Non-pigmented ciliary epithelial cell (primary cell): ENCODE measurements at regions not wholly inside any gene's neighbourhood (a gene's known extent, or its start where the extent isn't known, plus 50 kb on each side); places are given as distances from the start of the nearest gene placed in this dataset.

Source experiments
- DNase-seq: peaks from one replicate; pipeline ENCODE4 v3.0.0-alpha.2; 2010; ENCODE audit warnings: low read depth

DNA sequence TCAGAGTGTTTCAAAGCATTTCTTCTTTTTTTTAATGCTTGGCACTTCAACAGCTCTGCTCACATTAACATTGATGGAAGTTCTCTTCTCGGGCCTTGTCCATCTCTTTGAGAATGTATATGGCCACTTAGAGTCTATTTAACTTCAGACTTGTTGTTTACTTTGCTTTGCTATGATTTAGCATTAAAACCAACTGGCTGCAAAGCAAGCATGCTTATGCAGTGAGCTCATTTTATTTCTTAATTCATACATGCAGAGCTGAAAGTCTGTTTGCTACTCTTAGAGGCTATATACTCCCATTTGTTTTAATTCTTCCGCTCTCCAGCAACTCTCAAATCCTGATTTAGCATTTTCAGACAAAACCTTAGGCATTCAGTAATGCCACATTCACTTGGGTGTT is 107.6 kb upstream of the PACRGL start:
- DNase-seq, result no peak

GRCh38 chr4:20598626-20599025 is 101.6 kb upstream of the PACRGL start:
- DNase-seq, result no peak

DNA sequence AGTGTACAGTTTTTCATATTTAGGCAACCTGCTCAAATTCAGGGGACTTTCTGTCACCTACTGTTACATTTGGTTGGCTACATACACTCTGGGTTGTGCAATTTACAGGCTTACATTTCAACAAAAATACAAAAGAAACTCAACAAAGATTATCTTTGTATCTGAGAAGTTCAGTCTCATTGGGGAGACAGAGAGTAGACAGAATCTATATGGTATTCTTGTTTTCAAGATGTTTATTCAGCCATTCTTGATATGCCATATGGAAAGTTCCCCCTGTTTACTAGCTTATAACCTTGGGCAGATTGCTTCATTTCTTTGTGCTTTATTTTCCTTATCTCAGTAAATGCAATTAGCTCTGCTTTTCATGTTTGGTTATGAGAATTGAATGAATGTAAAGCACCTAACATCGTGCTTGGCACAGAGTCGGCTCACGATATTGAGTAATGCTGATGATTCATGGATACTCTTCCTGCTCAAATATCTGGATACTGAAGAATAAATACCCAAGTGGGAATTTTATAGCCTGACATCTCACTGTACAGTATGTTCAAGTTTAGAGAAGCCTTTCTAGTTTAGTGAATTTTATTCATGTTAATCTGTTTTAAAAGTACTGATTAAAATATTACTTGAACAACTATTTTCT is 96.5 kb upstream of the PACRGL start:
- no peak for DNase-seq

- DNase-seq, result peak; percentile 49
These were observed 87.9 kb upstream of the PACRGL start for GRCh38 chr4:20612313-20612712.

DNA sequence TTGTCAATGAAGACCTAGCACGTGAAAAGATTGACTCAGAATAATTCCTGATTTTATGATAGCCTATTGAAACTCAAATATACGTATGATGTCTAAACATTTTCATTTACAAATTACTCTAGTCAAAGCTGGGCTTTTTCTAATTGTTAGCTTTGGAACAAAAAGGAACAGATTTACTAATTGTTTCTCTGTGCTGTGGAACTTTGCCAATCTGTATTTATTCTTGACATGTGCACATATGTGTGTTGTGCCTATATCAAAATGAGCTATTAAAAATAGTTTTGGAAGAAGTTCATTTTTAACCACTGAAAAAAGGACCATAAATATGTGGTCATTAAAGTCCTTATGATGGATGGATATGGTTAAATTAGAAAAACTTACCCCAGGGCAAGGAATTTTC is 85.4 kb upstream of the PACRGL start:
- DNase-seq, result no peak

DNA sequence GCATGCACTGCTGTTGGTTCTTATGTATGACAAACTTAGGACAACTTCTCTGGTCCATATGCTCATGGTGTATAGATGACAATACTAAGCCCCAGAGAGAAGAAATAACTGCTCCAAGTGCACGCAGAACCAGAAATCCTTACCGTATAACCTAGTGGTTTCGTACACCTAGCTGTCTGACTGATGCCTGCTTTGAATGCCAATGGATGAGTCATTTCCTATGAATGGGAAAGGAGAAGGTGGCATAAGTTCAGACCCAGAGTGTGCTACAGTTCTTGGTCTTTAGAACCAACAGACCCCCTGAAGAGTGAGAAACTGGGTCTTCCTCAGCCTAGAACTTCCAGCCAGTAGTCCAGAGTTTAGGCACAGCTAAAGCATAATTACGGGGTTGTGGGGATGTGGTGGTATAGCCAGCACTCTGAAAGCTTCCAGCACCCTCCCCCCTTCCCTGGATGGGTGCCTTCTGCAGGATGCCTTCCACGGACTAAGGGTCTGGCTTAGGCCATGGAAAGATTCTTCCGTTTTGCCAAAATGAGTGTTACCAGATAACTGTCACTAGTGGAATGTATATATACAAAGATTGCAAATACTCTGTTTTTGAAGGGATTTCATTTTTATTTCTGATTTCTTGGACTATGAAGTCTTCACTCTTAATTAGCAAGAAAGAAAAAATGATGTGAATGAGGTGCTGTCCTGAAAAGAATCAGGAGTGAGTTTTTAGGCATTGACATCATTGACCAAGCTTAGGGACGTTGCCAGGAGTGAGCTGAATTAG is 84.6 kb upstream of the PACRGL start:
- DNase-seq, result no peak

DNA sequence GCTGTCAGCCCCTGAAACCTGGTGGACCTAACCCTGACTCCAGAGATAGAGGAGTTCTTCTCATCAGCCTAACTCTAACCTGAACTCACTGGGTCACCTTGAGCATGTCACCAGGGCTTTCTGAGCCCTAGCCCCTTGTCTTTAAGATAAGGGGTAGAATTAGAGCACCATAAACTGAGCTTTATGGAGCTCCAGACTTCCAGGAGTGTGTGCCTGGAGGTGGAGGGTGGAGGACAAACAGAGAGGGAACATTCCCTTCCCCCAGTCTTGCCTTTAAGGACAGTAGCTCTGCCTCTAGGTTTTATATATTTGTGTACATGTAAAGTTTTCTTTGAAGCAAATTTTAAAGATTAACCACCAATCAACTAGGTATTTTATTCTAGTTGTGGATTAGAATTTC is 83.9 kb upstream of the PACRGL start:
- DNase-seq, result no peak

DNA sequence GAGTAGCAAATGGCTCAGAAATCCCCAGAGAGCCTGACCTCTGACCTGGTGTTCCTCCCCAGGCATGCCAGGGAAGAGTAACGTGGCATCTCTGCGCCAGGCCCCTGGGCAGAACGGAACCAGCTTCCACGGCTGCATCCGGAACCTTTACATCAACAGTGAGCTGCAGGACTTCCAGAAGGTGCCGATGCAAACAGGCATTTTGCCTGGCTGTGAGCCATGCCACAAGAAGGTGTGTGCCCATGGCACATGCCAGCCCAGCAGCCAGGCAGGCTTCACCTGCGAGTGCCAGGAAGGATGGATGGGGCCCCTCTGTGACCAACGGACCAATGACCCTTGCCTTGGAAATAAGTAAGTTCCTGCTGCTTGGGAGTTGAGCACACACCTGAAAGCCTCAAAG is 83.4 kb upstream of the PACRGL start:
- DNase-seq, result no peak

- no peak for DNase-seq
These were observed 82.4 kb upstream of the PACRGL start for GRCh38 chr4:20617678-20618396.

- no peak for DNase-seq
These were observed 81.5 kb upstream of the PACRGL start for GRCh38 chr4:20618731-20619130.

DNA sequence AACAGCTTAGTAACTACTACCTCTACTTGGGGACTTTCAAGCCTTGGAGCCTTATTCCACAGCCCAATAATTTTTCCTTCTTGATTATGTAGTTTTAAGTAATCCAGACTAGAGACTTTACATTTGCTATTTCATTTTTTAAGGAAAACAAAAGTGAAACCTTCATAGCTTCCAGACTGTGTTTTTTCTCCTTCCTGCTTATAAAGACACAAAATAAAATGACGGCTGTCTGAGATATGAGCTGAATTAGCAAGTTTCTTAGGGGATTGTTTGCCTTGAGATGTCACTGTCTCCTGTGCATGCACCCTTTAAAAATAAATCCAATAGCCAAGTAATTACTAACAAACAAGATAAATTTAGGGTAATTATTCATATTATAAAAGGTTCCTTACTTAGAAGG is 78.8 kb upstream of the PACRGL start:
- no peak for DNase-seq

GRCh38 chr4:20622701-20623100 is 77.6 kb upstream of the PACRGL start:
- DNase-seq, result no peak

DNA sequence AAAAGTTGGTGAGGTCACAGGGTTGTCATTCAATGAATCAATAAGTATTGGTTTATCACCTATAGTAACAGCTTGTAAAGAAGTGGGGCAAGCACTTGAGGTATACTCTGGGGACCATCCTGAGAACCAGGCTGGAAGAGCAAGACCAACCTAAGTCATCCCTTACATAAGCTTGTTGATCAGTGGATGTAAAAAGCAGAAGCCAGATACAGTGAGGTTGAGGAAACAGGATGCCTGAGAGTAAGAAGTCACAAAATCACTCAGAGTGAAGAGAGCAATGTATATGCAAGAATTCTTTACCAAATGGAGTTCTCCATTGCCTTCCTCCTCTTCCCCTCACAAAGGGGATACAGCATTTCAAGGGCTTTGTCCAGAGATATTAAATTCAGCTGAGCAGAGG is 76.3 kb upstream of the PACRGL start:
- DNase-seq, result no peak

DNA sequence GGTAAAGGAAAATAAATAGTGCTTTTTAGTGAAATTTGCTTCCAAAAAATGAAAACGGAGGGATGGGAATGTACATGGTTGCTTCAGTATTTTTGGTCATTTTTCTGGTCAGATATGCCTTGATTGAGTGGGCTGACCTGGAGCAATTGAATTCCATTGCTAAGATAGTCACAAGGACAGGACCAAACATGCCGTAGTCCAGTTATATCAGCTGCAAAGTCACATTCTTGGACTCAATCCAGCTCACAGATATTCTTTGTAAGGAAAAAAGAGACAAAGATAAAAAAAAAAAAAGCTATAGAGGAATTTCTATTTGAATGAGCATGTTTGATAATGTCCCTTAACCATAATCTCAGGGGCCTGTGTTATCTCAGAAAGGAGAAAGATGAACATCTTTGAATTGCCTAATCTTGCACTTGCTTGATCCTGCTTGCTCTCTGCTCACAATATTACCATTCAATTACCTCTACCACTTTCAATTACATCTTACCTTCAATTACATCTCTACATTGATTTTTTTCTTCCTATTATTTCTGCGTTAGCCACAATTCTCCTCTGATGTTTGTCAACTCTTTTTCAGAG is 75.4 kb upstream of the PACRGL start:
- DNase-seq, result no peak

GRCh38 chr4:20625426-20625825 is 74.8 kb upstream of the PACRGL start:
- no peak for DNase-seq

DNA sequence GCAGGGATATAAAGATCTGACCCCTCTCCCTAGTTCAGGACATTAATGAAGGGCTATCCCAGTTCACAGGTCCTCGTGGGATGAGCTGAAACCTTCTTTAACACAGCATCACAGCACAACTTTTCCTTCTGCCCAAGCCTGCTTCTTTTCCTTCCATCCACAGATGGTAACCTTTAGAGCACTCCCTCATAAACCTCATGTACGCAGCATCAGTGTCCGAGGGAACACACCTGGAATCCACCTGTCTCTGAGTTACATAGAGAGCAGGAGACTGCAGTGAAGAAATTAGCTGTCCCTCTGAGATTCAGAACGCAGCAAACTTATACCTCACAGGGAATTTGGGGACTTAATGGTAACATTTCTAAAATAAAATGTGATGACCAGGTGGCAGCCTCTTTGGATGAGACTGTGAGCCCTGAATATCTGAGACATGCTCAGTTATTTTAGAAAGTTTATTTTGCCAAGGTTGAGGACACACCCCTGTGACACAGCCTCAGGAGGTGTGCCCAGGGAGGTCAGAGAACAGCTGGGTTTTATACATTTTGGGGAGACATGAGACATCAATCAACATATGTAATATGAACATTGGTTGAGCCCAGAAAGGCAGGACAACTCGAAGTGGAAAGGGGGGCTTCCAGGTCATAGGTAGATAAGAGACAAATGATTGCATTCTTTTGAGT is 73.8 kb upstream of the PACRGL start:
- DNase-seq, result no peak

DNA sequence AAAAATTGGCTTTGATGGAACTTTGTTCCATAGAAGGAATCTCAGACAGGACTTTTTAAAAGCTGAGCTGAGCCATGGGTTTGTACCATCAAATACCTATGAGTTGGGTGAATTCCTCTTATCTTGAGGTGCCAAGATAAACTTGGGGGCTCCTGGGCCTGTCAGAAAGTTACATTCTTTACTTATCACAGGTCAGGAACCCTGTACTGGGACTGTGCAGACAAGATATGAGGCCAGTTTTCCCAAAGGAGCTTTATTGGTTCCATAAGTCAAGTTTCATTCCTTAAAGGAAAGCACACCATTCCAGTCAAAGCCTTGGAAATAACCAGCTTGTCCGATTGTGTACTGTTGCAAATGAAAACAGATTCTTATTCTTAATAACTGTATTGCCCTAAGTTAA is 72.4 kb upstream of the PACRGL start:
- no peak for DNase-seq

GRCh38 chr4:20629186-20630106 is 70.8 kb upstream of the PACRGL start:
- DNase-seq, result no peak

DNA sequence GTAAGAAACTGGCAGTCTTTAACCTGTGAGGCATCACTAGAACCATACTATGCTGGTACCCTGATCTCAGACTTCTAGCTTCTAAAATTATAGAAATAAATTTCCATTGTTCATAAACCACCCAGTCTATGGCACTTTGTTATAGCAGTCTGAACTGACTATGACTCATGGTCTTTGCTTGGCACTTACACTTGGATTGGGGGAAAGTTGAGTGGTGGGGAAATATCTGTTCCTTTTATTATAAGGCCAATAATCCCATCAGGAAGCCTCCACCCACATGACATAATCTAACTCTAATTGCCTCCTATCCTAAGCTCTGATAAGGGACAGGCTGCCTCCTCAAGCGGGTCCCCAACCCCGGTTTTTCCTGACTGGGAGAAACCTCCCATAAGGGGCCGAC is 61.4 kb upstream of the PACRGL start:
- DNase-seq, result no peak

GRCh38 chr4:20639346-20639745 is 60.9 kb upstream of the PACRGL start:
- DNase-seq, result no peak

DNA sequence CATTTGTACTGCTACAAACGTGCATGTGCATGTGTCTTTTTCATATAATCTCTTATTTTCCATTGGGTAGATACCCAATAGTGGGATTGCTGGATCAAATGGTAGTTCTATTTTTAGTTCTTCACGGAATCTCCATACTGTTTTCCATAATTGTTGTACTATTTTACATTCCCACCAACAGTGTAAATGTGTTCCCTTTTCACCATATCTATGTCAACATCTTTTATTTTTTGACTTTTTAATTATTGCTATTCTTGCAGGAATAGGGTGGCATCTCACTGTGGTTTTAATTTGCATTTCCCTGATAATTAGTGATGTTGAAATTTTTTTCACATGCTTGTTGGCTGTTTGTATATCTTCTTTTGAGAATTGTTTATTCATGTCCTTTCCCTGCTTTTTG is 59.3 kb upstream of the PACRGL start:
- DNase-seq, result no peak
